PFSK-1 (cell line): ENCODE measurements at regions not wholly inside any gene's neighbourhood (a gene's known extent, or its start where the extent isn't known, plus 50 kb on each side); places are given as distances from the start of the nearest gene placed in this dataset.

ENCODE experiments used
- FOXP2 ChIP-seq: optimal IDR thresholded peaks from 2 replicates; pipeline ENCODE3; 2011; ENCODE audit warnings: borderline replicate concordance, control low read depth, inconsistent platforms; ENCODE audit not compliant: insufficient read depth; ENCODE audit errors: extremely low read length, extremely low read depth
- POLR2AphosphoS5 ChIP-seq: IDR thresholded peaks from 2 replicates; pipeline ENCODE4 v1.6.1; 2012; ENCODE audit warnings: low read depth, mild to moderate bottlenecking, control low read depth, low read length, moderate library complexity
- REST ChIP-seq, 2 experiments: IDR thresholded peaks; 2 replicates each; pipeline versions ENCODE4 v1.6.1 to v1.8.0; 2011 to 2012; ENCODE audit warnings: low read depth in 2 of 2, low read length in 2 of 2, control low read depth in 1 of 2, inconsistent platforms in 1 of 2, mild to moderate bottlenecking in 1 of 2, moderate library complexity in 1 of 2; ENCODE audit not compliant: insufficient read depth in 1 of 2
- SIN3A ChIP-seq: IDR thresholded peaks from 2 replicates; pipeline ENCODE4 v1.6.1; 2012; ENCODE audit warnings: mild to moderate bottlenecking, low read length, moderate library complexity, borderline replicate concordance; ENCODE audit not compliant: insufficient read depth
- TAF1 ChIP-seq: IDR thresholded peaks from 2 replicates; pipeline ENCODE4 v1.6.1; 2012; ENCODE audit warnings: low read length, control low read depth, borderline replicate concordance; ENCODE audit not compliant: insufficient read depth

GRCh38 chr1:212526111-212526491, 82.5 kb upstream of the ATF3 start:
- TF ChIP-seq REST (IDR thresholded peaks at IDR 0.05; ENCODE audit: insufficient read depth in 1 of 2, low read depth in 2 of 2, low read length in 2 of 2), result no peak

- TF ChIP-seq REST (IDR thresholded peaks at IDR 0.05; ENCODE audit: insufficient read depth in 1 of 2, low read depth in 2 of 2, low read length in 2 of 2) (no peak), POLR2AphosphoS5 (no peak), SIN3A (no peak), TAF1 (no peak), FOXP2 (no peak)
Observed at GRCh38 chr1:212528501-212528900, 80.1 kb upstream of the ATF3 start.

GRCh38 chr1:212529211-212529741, 79.3 kb upstream of the ATF3 start:
- TF ChIP-seq FOXP2 (no peak), SIN3A (no peak), TAF1 (no peak), REST (IDR thresholded peaks at IDR 0.05; ENCODE audit: insufficient read depth in 1 of 2, low read depth in 2 of 2, low read length in 2 of 2) (no peak), POLR2AphosphoS5 (no peak)

- TF ChIP-seq TAF1 (no peak), SIN3A (no peak), FOXP2 (no peak), POLR2AphosphoS5 (no peak), REST (IDR thresholded peaks at IDR 0.05; ENCODE audit: insufficient read depth in 1 of 2, low read depth in 2 of 2, low read length in 2 of 2) (no peak)
Observed at GRCh38 chr1:212531267-212531666, 77.3 kb upstream of the ATF3 start.

GRCh38 chr1:212531796-212532195, 76.8 kb upstream of the ATF3 start:
- TF ChIP-seq FOXP2 (no peak), TAF1 (no peak), POLR2AphosphoS5 (no peak)
